Gastrocnemius medialis (tissue), 4 donors: ENCODE measurements at regions not wholly inside any gene's neighbourhood (a gene's known extent, or its start where the extent isn't known, plus 50 kb on each side); places are given as distances from the start of the nearest gene placed in this dataset.

Source experiments
- POLR2A ChIP-seq, 2 donors: fragments of 450-650 bp; IDR thresholded peaks; one replicate each; pipeline ENCODE4 v1.6.1; 2017; ENCODE audit warnings: antibody characterized with exemption in 2 of 2, mild to moderate bottlenecking in 2 of 2, moderate library complexity in 2 of 2
- TF ChIP-seq, protein P1 (sequence below), 5 experiments: fragments of 450-650 bp in 3 of 5; fragments of 200-600 bp in 2 of 5; sonication (generic) in 2 of 5; IDR thresholded peaks in 4 of 5; conservative IDR thresholded peaks in 1 of 5; 1 replicate in 4 of 5; 2 replicates in 1 of 5; pipeline ENCODE4 v1.5.1; 2016 to 2019; ENCODE audit warnings: antibody characterized with exemption in 5 of 5, mild to moderate bottlenecking in 3 of 5, moderate library complexity in 3 of 5

DNA sequence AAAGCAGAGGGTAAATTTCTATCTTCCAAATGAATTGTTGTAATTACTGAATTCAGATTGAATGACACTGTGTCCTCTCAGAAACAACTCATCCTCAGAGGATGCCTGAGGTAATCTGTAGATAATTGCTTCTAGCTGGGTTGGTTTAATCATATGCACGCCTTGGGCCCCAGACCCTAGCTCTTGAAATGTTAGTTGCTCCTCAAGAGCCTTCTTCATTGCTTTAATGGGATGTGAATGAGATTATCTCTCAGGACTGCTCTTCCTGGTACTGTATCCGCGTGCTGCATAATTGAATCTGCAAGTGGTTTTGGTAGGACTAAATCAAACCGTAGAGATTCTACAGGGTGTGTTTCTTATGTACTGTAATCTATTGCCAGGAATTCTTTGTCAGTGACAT is 569.3 kb upstream of the NEGR1 start:
- TF ChIP-seq, protein P1, sequence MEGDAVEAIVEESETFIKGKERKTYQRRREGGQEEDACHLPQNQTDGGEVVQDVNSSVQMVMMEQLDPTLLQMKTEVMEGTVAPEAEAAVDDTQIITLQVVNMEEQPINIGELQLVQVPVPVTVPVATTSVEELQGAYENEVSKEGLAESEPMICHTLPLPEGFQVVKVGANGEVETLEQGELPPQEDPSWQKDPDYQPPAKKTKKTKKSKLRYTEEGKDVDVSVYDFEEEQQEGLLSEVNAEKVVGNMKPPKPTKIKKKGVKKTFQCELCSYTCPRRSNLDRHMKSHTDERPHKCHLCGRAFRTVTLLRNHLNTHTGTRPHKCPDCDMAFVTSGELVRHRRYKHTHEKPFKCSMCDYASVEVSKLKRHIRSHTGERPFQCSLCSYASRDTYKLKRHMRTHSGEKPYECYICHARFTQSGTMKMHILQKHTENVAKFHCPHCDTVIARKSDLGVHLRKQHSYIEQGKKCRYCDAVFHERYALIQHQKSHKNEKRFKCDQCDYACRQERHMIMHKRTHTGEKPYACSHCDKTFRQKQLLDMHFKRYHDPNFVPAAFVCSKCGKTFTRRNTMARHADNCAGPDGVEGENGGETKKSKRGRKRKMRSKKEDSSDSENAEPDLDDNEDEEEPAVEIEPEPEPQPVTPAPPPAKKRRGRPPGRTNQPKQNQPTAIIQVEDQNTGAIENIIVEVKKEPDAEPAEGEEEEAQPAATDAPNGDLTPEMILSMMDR (IDR thresholded peaks at IDR 0.05 in 4 of 5, conservative IDR thresholded peaks at IDR 0.05 in 1 of 5), result no peak
- TF ChIP-seq POLR2A (IDR thresholded peaks at IDR 0.05), result no peak
